Keratinocyte (primary cell): ENCODE measurements at regions not wholly inside any gene's neighbourhood (a gene's known extent, or its start where the extent isn't known, plus 50 kb on each side); places are given as distances from the start of the nearest gene placed in this dataset.

Experiments used
- DNase-seq: peaks from one replicate; pipeline ENCODE4 v3.0.0-alpha.2; 2011; ENCODE audit warnings: low read depth, missing footprints, low spot score
- FAIRE-seq: peaks from 2 replicates; lab custom pipeline; 2011; peaks lifted over from hg19 to GRCh38; lab: Jason Lieb, UNC
- H2AFZ ChIP-seq: 2 replicates; pipeline ENCODE4 v1.6.0; 2012; ENCODE audit warnings: low read length, control low read depth, inconsistent platforms; ENCODE audit not compliant: control insufficient read depth
- H3K27ac ChIP-seq: 2 replicates; pipeline ENCODE4 v1.5.1; 2011; ENCODE audit warnings: low read length; ENCODE audit not compliant: control insufficient read depth, insufficient read depth
- H3K27me3 ChIP-seq: 3 replicates; pipeline ENCODE4 v1.6.0; 2011; ENCODE audit warnings: low read length; ENCODE audit not compliant: control insufficient read depth, insufficient read depth; ENCODE audit errors: extremely low read depth
- H3K36me3 ChIP-seq, 2 experiments: 2 replicates in 1 of 2; 3 replicates in 1 of 2; pipeline ENCODE4 v1.5.1; 2011; ENCODE audit warnings: low read length in 2 of 2, mild to moderate bottlenecking in 1 of 2; ENCODE audit not compliant: control insufficient read depth in 2 of 2, insufficient read depth in 2 of 2; ENCODE audit errors: extremely low read depth in 1 of 2
- H3K4me1 ChIP-seq: 3 replicates; pipeline ENCODE4 v1.5.1; 2011; ENCODE audit warnings: low read length; ENCODE audit not compliant: control insufficient read depth, insufficient read depth; ENCODE audit errors: extremely low read depth
- H3K4me2 ChIP-seq: 3 replicates; pipeline ENCODE4 v1.6.0; 2011; ENCODE audit warnings: low read depth, low read length; ENCODE audit not compliant: control insufficient read depth, insufficient read depth; ENCODE audit errors: extremely low read depth
- H3K4me3 ChIP-seq, 3 experiments: fragments of 200-600 bp in 1 of 3; sonication (generic) in 1 of 3; 2 replicates in 2 of 3; 3 replicates in 1 of 3; pipeline ENCODE4 v1.5.1; 2011 to 2016; ENCODE audit warnings: low read length in 3 of 3, mild to moderate bottlenecking in 3 of 3, control low read depth in 2 of 3, inconsistent platforms in 1 of 3, low read depth in 1 of 3, mixed read lengths in 1 of 3, mixed run types in 1 of 3, moderate library complexity in 1 of 3; ENCODE audit not compliant: control insufficient read depth in 2 of 3, insufficient read depth in 2 of 3; ENCODE audit errors: extremely low read depth in 1 of 3
- H3K79me2 ChIP-seq: 2 replicates; pipeline ENCODE4 v1.6.0; 2012; ENCODE audit warnings: low read length; ENCODE audit not compliant: control insufficient read depth, insufficient read depth
- H3K9ac ChIP-seq: 3 replicates; pipeline ENCODE4 v1.6.0; 2011; ENCODE audit warnings: low read length; ENCODE audit not compliant: control insufficient read depth, insufficient read depth; ENCODE audit errors: extremely low read depth
- H3K9me1 ChIP-seq: 3 replicates; pipeline ENCODE4 v1.6.0; 2011; ENCODE audit warnings: low read length; ENCODE audit not compliant: control insufficient read depth, insufficient read depth; ENCODE audit errors: extremely low read depth
- H3K9me3 ChIP-seq: 2 replicates; pipeline ENCODE4 v1.5.1; 2012; ENCODE audit warnings: low read depth, low read length; ENCODE audit not compliant: control insufficient read depth
- H4K20me1 ChIP-seq: 3 replicates; pipeline ENCODE4 v1.6.0; 2011; ENCODE audit warnings: low read length; ENCODE audit not compliant: control insufficient read depth, insufficient read depth; ENCODE audit errors: extremely low read depth
- EZH2 ChIP-seq: IDR thresholded peaks from one replicate; pipeline ENCODE4 v1.6.1; 2012; ENCODE audit warnings: inconsistent platforms, mild to moderate bottlenecking, low read length, moderate library complexity
- dilution Hi-C: fragments of 300-500 bp; cut with MboI; formaldehyde crosslinking; loops from one replicate; pipeline ENCODE4 v1.7.0; 2020; ENCODE audit warnings: low sequenced_read_pairs; ENCODE audit not compliant: extremely low pct_ligation_motif_present
- TF ChIP-seq, protein P1 (sequence below), 3 experiments: IDR thresholded peaks in 1 of 3; conservative IDR thresholded peaks in 1 of 3; optimal IDR thresholded peaks in 1 of 3; 2 replicates in 2 of 3; 3 replicates in 1 of 3; pipeline versions ENCODE3 to v1.5.1; 2011; ENCODE audit warnings: low read length in 3 of 3, mild to moderate bottlenecking in 3 of 3, moderate library complexity in 2 of 3, control low read depth in 1 of 3, inconsistent platforms in 1 of 3; ENCODE audit not compliant: insufficient read depth in 2 of 3; ENCODE audit errors: extremely low read depth in 1 of 3

DNA sequence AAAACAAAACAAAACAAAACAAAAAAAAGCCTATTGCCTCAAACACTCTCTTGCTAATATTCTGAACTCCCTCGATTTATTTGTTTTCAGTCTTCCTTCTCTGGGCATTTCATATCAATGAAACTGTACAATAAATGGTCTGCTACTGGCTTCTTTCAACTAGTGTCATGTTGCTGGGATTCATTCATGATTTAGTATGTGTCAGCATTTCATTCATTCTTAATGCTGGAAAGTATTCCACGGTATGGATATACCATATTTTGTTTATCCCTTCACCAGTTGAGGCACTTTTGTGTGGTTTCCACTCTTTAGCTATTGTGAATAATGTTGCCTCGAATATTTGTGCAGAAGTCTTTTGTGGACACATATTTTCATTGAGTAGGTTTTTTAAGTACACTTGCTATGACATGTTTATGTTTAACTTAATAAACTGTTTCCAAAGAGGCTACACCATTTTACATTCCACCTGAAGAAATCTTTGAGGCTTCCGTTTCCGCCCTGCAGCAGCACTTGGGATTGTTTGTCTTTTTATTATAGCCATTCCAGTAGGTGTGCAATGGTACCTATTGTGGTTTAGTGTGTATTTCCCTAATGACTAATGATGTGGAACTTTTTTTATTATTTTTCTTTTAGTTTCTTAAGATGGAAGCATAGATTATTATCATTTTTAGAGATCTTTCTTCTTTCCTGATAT lies 543.6 kb upstream of the SOX11 start:
- H3K4me3 ChIP-seq: no peak overlapping the region
- H3K4me2 ChIP-seq: no peak overlapping the region

DNA sequence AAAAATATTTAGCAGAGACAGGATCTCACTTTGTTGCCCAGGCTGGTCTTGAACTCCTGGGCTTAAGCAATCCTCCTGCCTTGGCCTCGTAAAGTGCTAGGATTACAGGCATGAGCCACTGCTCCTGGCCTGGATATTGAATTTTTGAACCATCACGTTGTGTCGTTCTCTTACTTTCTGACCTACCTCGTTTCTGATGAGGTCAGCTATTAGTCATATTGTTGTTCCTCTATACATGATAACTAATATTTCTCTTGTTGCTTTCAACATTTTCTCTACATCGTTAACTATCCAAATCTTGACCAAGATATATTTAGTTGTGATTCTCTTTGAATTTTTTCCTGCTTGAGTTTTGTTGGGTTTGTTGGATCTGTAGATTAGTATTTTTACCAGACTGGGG lies 541.3 kb upstream of the SOX11 start:
- Histone ChIP-seq H4K20me1 (no peaks in the 10 kb centered on the region), H3K4me2 (no peak overlapping the region), H3K4me3 (no peak overlapping the region), H3K27me3 (no peaks in the 10 kb centered on the region), H3K9me3 (no peaks in the 10 kb centered on the region), H3K9me1 (no peaks in the 10 kb centered on the region), H3K36me3 (no peaks in the 10 kb centered on the region), H3K9ac (no peak overlapping the region), H3K79me2 (no peaks in the 10 kb centered on the region), H2AFZ (no peak overlapping the region), H3K4me1 (no peaks in the 10 kb centered on the region), H3K27ac (no peak overlapping the region)
- DNase-seq: no peak
- TF ChIP-seq EZH2: no peak
- TF ChIP-seq, protein P1, sequence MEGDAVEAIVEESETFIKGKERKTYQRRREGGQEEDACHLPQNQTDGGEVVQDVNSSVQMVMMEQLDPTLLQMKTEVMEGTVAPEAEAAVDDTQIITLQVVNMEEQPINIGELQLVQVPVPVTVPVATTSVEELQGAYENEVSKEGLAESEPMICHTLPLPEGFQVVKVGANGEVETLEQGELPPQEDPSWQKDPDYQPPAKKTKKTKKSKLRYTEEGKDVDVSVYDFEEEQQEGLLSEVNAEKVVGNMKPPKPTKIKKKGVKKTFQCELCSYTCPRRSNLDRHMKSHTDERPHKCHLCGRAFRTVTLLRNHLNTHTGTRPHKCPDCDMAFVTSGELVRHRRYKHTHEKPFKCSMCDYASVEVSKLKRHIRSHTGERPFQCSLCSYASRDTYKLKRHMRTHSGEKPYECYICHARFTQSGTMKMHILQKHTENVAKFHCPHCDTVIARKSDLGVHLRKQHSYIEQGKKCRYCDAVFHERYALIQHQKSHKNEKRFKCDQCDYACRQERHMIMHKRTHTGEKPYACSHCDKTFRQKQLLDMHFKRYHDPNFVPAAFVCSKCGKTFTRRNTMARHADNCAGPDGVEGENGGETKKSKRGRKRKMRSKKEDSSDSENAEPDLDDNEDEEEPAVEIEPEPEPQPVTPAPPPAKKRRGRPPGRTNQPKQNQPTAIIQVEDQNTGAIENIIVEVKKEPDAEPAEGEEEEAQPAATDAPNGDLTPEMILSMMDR (optimal IDR thresholded peaks at IDR 0.05 in 1 of 3, IDR thresholded peaks at IDR 0.05 in 1 of 3, conservative IDR thresholded peaks at IDR 0.05 in 1 of 3; ENCODE audit: extremely low read depth in 1 of 3, insufficient read depth in 2 of 3, low read length in 3 of 3): no peak
- dilution Hi-C loops: no loop called here
- FAIRE-seq: no peak

More for the DNA sequence above, 543.6 kb upstream of the SOX11 start:
- no peak for DNase-seq
- H3K9me3 ChIP-seq: no peaks in the 10 kb centered on the region
- H4K20me1 ChIP-seq: no peaks in the 10 kb centered on the region
- H2AFZ ChIP-seq: no peak overlapping the region
- no peaks in the 10 kb centered on the region for H3K79me2 ChIP-seq
- no peaks in the 10 kb centered on the region for H3K9me1 ChIP-seq
- H3K4me1 ChIP-seq: no peaks in the 10 kb centered on the region
- no peak overlapping the region for H3K27ac ChIP-seq
- no peaks in the 10 kb centered on the region for H3K36me3 ChIP-seq
- no peak overlapping the region for H3K9ac ChIP-seq
- no peak for TF ChIP-seq EZH2
- TF ChIP-seq, protein P1 (optimal IDR thresholded peaks at IDR 0.05 in 1 of 3, IDR thresholded peaks at IDR 0.05 in 1 of 3, conservative IDR thresholded peaks at IDR 0.05 in 1 of 3; ENCODE audit: extremely low read depth in 1 of 3, insufficient read depth in 2 of 3, low read length in 3 of 3): no peak
- FAIRE-seq: no peak
- dilution Hi-C loops: no loop called here
- no peaks in the 10 kb centered on the region for H3K27me3 ChIP-seq
